NCI-H510A treated with DMSO at 0.1 percent for 48 hours (cell line): ENCODE measurements at regions not wholly inside any gene's neighbourhood (a gene's known extent, or its start where the extent isn't known, plus 50 kb on each side); places are given as distances from the start of the nearest gene placed in this dataset.

Source experiments
- DNase-seq: peaks from one replicate; lab custom pipeline; 2025; lab: John Stamatoyannopoulos, UW

DNA sequence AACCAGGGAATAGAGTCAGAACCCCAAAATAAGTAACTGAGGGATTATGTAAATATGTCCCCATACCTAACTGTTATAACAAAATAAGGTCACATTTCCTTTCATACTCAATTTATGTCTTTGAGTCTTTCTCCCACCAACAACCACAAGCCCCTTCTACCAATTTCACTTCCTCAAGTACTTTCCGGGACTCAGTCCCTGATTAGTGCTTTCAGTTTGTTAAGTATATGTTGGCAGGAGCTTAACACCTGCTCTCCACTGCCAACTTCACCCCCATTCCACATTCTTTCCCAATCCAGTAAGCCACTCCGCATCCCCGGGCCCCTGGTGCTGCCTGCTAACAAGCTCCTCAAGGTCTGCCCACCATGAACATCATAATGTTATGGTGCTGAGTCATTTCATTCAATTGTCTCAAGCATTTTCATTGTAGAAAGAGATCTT is 71.3 kb upstream of the SPRY1 start:
- DNase-seq = no peak

DNA sequence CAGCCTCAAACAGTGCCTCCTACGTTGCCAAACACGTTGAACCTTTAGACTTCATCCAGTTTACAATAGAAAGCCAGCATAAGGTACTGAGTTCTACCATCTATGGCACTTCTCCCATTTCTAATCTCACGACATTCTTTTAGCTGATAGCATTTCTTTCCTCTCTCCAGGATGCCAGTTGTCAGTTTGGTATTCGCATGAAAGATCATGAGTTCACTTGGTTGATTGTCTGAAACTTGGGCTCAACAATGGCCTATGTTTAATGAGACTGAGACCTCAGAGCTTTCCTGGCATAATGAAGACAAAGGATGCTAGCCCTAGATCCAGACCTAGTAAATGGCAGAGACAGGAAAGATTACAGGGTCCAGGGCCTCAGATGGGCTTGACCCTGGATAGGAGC is 69.2 kb upstream of the SPRY1 start:
- no peak for DNase-seq

DNA sequence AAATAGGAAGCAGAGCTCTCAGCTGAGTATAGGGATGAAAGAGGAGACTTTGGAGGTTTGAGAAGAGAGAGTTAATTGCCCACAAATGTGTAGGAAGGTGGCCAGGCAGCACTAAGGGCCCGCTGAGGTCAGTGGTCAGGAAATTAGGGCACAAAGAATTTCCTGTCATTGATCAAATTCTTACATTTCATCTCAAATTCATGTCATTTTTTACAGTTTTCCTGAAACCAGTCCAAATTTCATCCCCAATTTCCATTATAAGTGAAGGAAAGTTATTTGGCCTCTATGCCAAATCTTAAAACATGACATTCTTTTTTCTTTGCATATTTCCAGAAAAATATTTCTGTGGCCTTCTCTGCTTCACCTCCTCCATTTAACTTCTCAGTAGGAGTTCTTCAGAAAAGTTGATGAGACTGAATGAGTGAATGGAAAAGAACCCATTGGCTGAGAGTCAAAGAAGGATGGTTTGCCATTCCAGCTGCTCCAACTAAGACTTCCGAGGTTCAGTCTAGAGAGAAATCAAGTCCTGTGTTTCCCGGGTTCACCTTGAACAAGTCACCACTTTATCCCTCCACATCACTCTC is 68.7 kb upstream of the SPRY1 start:
- DNase-seq = no peak

DNA sequence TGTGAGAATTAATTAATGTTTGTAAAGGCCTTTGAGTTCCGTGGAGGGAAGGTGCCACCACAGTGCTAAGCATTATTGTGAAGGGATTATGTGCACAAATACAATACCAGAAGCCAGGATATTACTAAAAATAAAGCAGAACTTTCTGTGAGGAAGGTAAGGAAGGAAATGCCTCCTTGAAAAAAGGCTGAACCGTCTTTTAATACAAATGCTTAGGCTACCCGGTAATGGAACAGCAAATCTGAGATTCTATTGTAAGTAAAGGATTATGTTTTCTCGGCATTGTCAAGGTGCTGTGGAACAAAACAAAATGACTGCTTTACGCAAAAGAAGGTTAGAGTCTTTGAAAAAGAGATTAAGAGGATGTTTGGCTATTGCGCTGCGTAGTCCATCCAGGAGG is 57.9 kb upstream of the SPRY1 start:
- DNase-seq = no peak

DNA sequence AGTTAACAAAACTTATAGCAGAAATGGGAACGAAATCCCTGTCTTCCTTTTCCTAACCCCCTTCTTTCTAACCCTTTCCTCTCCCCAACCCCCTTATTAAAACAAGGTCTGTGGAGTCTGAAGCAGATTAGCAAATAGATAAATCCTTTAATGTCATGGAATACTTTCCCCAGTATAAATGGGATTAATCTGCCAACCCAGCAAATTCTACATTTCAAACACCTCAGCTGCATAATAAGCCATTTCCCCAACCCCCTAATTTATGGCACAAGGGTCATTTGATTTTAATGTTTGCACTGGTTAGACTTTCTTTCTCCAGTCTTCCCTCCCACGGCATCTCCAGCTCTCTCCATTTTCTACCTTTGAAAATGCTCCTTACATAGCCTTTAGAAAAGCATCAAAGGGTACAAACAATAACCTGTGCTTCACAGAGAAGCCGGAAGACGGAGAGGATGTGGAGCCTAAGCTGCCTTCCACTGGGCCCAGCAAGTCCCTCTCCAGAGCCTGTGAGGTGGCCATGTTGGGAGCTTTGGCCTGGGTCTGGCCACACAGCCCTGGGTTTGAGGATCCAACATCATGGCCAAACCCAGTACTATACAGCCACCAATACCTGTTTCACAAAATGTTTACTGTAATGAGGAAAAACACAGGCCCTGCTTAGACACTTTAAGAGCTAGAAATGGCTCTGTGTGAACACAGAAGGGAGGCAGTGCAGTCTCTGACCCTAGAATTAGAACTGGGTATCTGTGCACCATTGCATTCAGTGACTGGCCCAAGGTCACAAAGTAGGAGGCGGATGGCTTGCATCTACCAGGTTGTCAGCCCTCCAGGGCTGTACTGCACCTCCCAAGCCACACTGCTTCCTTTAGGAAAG is 56.9 kb upstream of the SPRY1 start:
- DNase-seq = no peak

DNA sequence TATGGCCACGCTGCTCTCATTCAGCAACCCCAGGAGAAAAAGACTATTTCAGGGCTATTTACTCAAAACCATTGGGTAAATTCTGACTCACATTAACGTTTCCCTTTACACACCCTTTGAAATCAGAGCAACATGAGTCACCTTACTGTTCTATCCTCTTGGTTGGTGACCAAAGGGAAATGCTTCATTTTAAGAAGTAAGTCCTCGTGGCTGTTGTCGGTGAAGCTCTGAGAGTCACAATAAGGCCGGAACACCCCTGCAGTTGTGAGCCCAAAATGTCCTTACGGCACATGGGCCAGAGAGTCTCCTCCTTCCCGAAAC is 56.3 kb upstream of the SPRY1 start:
- no peak for DNase-seq

DNA sequence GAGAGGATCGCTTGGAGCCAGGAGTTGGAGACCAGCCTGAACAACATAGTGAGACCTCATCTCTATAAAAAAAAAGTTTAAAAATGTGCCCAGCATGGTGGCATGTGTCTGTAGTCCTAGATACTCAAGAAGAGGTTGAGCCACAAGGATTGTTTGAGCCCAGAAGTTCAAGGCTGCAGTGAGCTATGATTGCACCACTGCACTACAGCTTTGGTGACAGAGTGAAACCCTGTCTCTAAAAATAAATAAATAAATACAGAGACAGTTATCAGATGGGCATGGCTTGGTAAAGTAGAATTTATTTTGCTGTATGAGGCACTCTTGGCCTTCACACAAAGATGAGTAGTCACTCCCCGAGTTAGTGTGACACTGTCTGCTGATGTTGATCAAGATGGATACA is 54.1 kb upstream of the SPRY1 start:
- DNase-seq = no peak

DNA sequence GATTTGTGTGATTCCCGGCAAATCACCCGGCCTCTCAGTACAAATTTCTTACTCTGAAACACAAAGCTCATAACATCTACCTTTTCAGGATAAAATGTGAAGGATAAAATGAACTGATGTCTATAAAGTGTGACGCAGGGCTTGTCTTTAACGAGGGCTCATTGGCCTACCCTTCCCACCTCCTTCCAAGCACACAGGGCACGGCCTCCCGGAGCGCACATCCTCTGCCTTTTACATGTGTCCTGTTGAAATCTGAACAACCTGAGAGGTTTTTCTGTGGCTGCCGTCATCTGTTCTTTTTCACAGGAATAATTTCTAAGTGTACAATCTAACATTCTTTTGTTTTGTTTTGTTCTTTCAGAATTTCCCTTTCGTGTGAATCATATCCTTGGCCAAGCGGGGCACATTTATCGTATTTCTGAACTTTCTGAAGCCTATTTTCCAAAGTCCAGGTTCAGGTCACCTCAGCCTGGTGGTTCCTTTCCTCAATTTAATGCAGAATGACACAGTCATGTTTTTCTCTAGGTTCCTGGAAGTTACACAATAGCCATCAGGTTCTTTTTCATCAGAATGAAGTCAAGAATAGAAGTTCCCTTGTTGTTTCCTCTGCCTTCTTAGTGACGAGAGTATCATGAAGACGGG is 53.1 kb upstream of the SPRY1 start:
- no peak for DNase-seq

DNA sequence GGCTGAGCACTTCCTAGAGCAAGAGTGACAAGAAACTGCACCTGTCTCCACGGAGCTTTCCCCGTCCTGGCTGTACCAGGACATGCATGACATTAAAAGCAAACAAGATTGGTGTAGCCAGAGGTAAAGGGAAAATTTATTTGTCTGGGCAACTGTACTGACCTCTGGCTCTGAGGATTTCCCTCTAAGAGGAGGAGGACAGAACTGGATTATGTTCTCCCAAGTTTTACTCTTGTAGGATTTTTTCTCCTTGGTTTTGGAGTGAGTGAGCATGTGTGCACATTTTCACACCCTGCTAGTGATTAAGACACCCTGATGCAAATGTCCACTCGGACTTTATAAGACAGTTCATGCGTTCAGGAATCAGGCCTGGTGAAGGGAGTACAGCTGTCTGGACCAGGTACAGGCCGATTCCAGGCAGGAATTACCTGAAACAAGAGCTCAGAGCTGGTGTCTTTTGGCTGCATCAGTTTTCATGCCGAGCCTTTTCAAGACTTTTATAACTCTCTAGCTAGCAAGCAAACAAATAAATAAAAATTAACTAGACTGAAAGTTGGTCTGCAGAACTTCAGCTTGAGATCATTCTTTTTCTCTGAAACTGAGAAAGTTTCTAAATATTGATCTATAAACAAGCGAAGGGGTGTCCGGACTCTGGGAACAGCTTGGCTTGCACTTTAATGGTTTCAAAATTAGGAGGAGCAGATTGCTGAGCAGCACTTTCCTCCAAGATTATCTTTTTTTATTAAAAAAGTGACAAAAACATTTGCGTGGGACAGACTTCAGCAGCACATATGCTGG is 51.3 kb upstream of the SPRY1 start:
- no peak for DNase-seq

DNA sequence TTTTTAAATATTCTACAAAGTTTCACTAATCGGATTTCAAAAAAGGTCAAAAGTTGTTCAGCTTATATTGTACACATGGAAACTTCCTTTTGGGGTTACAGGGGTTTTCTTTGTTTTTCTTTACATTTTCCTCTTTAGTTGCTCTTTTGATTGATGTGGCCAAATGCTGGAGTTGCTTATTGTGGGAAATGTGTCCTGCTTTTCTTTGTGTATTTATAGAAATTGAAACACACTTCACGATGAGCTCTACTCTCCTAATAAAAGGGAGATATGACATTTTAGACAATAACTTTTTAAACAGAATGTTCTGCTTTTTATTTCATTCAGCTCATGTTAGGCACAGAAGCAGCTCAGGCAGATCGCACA is 50.7 kb upstream of the SPRY1 start:
- DNase-seq = no peak

DNA sequence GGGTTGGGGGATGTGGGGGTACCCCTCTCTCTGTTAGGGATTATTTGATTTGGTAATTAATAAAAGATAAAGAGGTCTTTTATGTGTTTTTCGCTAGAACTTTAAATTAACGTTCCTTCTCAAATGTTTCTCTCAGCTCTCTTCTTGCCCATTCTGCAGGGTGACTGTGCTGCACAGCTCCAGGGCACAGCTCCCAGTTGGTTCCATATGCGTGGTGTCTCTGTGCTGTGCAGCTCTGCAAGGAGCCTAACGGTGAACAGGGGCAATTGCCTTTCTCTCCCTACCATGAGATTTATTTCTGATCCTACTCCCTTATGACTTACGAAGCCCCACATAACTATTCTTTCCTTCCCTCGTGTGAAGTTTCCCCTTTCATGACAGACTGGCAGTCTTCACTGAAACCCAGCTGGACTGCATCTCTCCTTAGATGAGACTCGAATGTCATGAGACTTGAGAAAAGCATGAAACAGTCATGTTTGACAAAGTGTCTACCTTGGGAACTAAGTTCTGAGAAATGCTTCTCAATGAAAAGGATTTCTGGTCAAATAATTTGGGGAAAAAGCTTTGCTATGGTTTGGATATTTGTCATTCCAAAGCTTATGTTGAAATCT is 50.2 kb upstream of the SPRY1 start:
- no peak for DNase-seq
